PC-3 (cell line): ENCODE measurements at regions not wholly inside any gene's neighbourhood (a gene's known extent, or its start where the extent isn't known, plus 50 kb on each side); places are given as distances from the start of the nearest gene placed in this dataset.

Source experiments
- EZH2phosphoT487 ChIP-seq: fragments of 300-600 bp; sonication (generic); IDR thresholded peaks from 2 replicates; pipeline ENCODE4 v1.6.1; 2018; ENCODE audit warnings: mild to moderate bottlenecking, antibody characterized with exemption, low read length, borderline replicate concordance
- TF ChIP-seq, protein P1 (sequence below): fragments of 300-600 bp; sonication (generic); conservative IDR thresholded peaks from 2 replicates; pipeline ENCODE4 v1.5.1; 2017; ENCODE audit warnings: antibody characterized with exemption, low read depth, mild to moderate bottlenecking, low read length

DNA sequence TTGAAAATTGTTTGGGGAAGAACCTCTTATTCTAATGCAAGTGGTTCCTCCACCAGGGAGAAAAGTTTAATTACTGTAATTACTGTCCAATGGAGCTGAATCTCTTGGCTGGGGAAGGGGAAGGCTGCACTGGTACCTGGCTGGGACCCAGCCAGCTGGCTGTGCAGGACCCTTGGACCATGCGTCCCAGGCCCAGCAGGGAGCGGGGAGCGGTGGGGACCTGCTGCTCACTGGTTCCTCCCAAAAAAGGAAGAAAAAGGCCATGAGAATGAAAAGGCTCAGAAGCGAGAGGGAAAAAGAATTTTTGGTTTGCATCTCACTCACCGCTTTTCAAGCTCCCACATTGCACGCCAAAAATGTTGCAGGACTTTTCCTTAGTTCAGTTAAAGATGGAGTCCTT, 333.5 kb downstream of the FAM47B start:
- TF ChIP-seq, protein P1, sequence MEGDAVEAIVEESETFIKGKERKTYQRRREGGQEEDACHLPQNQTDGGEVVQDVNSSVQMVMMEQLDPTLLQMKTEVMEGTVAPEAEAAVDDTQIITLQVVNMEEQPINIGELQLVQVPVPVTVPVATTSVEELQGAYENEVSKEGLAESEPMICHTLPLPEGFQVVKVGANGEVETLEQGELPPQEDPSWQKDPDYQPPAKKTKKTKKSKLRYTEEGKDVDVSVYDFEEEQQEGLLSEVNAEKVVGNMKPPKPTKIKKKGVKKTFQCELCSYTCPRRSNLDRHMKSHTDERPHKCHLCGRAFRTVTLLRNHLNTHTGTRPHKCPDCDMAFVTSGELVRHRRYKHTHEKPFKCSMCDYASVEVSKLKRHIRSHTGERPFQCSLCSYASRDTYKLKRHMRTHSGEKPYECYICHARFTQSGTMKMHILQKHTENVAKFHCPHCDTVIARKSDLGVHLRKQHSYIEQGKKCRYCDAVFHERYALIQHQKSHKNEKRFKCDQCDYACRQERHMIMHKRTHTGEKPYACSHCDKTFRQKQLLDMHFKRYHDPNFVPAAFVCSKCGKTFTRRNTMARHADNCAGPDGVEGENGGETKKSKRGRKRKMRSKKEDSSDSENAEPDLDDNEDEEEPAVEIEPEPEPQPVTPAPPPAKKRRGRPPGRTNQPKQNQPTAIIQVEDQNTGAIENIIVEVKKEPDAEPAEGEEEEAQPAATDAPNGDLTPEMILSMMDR = no peak
- no peak for TF ChIP-seq EZH2phosphoT487
